ENCODE measurements at regions not wholly inside any gene's neighbourhood (a gene's known extent, or its start where the extent isn't known, plus 50 kb on each side); places are given as distances from the start of the nearest gene placed in this dataset.

DNA sequence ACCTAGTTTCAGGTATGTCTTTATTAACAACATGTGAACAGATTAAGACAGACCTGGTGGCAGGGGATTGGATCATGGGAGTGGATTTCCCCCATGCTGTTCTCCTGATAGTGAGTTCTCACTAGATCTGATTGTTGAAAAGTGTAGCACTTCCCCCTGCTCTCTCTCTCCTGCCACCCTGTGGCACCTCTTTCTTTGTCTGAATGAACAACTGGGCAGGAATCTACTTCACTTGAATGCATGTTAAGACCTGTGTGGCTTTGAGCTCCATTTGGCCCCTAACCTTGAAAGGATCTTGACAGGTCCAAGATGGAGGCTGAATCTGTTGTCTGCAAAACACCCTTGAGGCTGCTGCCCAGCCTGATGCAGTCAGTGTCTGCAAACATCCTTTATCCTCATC is 194.4 kb downstream of the RNF144A start:
- Histone ChIP-seq H3K4ac (ENCODE audit: low read length) (no peak overlapping the region), H3K14ac (ENCODE audit: low read length) (no peak overlapping the region), H3K23ac (ENCODE audit: low read depth, low read length, poor library complexity) (no peak overlapping the region), H3K36me3 (replicated peaks in 1 of 2; ENCODE audit: control insufficient read depth in 2 of 2, insufficient read depth in 2 of 2, low read length in 2 of 2) (no peaks in the 10 kb centered on the region), H3K27ac (replicated peaks; ENCODE audit: low read length) (no peak overlapping the region), H2BK120ac (ENCODE audit: low read depth, low read length) (no peak overlapping the region), H2AFZ (ENCODE audit: low read length) (no peak overlapping the region), H3K9ac (ENCODE audit: low read depth, low read length, poor library complexity) (no peak overlapping the region), H4K91ac (ENCODE audit: low read depth, low read length, poor library complexity) (no peak overlapping the region), H3K18ac (ENCODE audit: low read length) (no peak overlapping the region), H3K9me3 (replicated peaks in 1 of 2; ENCODE audit: control insufficient read depth in 2 of 2, insufficient read depth in 1 of 2, low read depth in 1 of 2, low read length in 2 of 2) (peaks cover 2 to 4% of the 10 kb centered on the region in 2 donors), H2BK12ac (ENCODE audit: low read length) (no peak overlapping the region), H2BK15ac (ENCODE audit: low read length) (no peak overlapping the region), H4K8ac (ENCODE audit: low read depth, low read length) (no peak overlapping the region), H2BK5ac (ENCODE audit: low read length) (no peak overlapping the region), H3K4me2 (ENCODE audit: insufficient read depth, low read length, poor library complexity, severe bottlenecking) (no peak overlapping the region), H3K27me3 (ENCODE audit: control insufficient read depth in 3 of 3, insufficient read depth in 3 of 3, low read depth in 1 of 3, low read length in 3 of 3) (no peaks in the 10 kb centered on the region), H3K79me1 (ENCODE audit: low read depth, low read length) (no peaks in the 10 kb centered on the region), H2AK5ac (ENCODE audit: low read depth, low read length) (no peak overlapping the region), H3K4me3 (ENCODE audit: low read length in 2 of 2) (no peak overlapping the region), H3K4me1 (ENCODE audit: control insufficient read depth in 2 of 2, insufficient read depth in 1 of 2, low read depth in 1 of 2, low read length in 2 of 2) (peaks cover 2 to 4% of the 10 kb centered on the region in 2 donors)
- no peak for DNase-seq (ENCODE audit: low spot score)

DNA sequence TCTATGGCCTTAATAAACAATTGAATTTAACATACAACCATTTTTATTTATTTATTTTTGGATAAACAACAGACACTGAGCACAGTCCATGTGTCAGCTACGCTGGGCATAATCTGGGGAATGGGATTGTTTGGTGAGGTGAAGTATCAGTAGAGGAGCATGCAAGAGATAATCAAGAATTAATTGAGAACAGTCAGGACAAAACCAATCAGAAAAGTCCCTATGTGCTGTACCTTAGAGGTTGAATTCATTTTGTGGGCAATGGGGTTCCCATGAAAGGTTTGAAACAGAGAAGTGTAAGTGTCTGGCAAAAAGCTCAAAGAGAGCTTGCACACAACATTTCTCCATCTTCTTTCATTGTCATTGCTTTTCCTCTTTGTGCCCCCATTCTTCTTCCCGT is 198.2 kb downstream of the RNF144A start:
- Histone ChIP-seq H3K4ac (ENCODE audit: low read length) (no peak overlapping the region), H4K8ac (ENCODE audit: low read depth, low read length) (no peak overlapping the region), H3K23ac (ENCODE audit: low read depth, low read length, poor library complexity) (no peak overlapping the region), H4K91ac (ENCODE audit: low read depth, low read length, poor library complexity) (no peak overlapping the region), H3K4me1 (ENCODE audit: control insufficient read depth in 2 of 2, insufficient read depth in 1 of 2, low read depth in 1 of 2, low read length in 2 of 2) (peaks cover under 1 to 6% of the 10 kb centered on the region in 2 donors), H2BK15ac (ENCODE audit: low read length) (no peak overlapping the region), H3K14ac (ENCODE audit: low read length) (no peak overlapping the region), H3K18ac (ENCODE audit: low read length) (no peak overlapping the region), H3K36me3 (replicated peaks in 1 of 2; ENCODE audit: control insufficient read depth in 2 of 2, insufficient read depth in 2 of 2, low read length in 2 of 2) (no peaks in the 10 kb centered on the region), H3K4me3 (ENCODE audit: low read length in 2 of 2) (no peak overlapping the region), H2BK12ac (ENCODE audit: low read length) (no peak overlapping the region), H3K4me2 (ENCODE audit: insufficient read depth, low read length, poor library complexity, severe bottlenecking) (no peak overlapping the region), H3K9ac (ENCODE audit: low read depth, low read length, poor library complexity) (no peak overlapping the region), H3K9me3 (replicated peaks in 1 of 2; ENCODE audit: control insufficient read depth in 2 of 2, insufficient read depth in 1 of 2, low read depth in 1 of 2, low read length in 2 of 2) (peaks cover 2 to 4% of the 10 kb centered on the region in 2 donors), H3K27me3 (ENCODE audit: control insufficient read depth in 3 of 3, insufficient read depth in 3 of 3, low read depth in 1 of 3, low read length in 3 of 3) (no peaks in the 10 kb centered on the region), H3K27ac (replicated peaks; ENCODE audit: low read length) (no peak overlapping the region), H3K79me1 (ENCODE audit: low read depth, low read length) (no peaks in the 10 kb centered on the region), H2BK120ac (ENCODE audit: low read depth, low read length) (no peak overlapping the region), H2BK5ac (ENCODE audit: low read length) (no peak overlapping the region), H2AK5ac (ENCODE audit: low read depth, low read length) (no peak overlapping the region), H2AFZ (ENCODE audit: low read length) (no peak overlapping the region)
- no CpG with 5 or more reads among the region's 2 CpGs for WGBS, 2 donors (ENCODE audit: extremely low coverage in 2 of 2, insufficient read length in 2 of 2, insufficient replicate concordance in 1 of 2)
- no peak for DNase-seq (ENCODE audit: low spot score)

DNA sequence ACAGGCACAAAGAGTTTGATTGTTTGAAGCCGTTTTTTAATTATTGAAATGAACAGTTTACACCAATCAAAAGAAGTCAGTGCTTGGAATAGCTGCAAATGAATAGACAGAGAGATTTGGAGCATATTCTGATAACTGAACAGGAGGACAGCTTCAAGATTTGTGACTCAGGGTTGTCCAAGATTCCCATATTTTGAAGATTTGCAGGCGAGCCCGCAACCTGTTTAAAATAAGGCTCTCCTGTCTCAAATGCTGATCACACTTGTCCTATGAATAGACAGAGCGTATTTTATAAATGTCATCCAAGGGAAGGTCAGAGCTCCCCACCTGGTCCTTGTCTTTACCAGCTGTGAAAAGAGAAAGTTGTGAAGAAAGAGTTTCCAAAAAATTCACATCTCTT is 198.7 kb downstream of the RNF144A start:
- Histone ChIP-seq H2BK15ac (ENCODE audit: low read length) (no peak overlapping the region), H3K9ac (ENCODE audit: low read depth, low read length, poor library complexity) (no peak overlapping the region), H3K4ac (ENCODE audit: low read length) (no peak overlapping the region), H4K8ac (ENCODE audit: low read depth, low read length) (no peak overlapping the region), H3K14ac (ENCODE audit: low read length) (no peak overlapping the region), H2AFZ (ENCODE audit: low read length) (no peak overlapping the region), H2BK120ac (ENCODE audit: low read depth, low read length) (no peak overlapping the region), H3K23ac (ENCODE audit: low read depth, low read length, poor library complexity) (no peak overlapping the region), H3K4me1 (ENCODE audit: control insufficient read depth in 2 of 2, insufficient read depth in 1 of 2, low read depth in 1 of 2, low read length in 2 of 2) (peaks cover 0 to 6% of the 10 kb centered on the region in 2 donors), H4K91ac (ENCODE audit: low read depth, low read length, poor library complexity) (no peak overlapping the region), H3K36me3 (replicated peaks in 1 of 2; ENCODE audit: control insufficient read depth in 2 of 2, insufficient read depth in 2 of 2, low read length in 2 of 2) (no peaks in the 10 kb centered on the region), H3K4me2 (ENCODE audit: insufficient read depth, low read length, poor library complexity, severe bottlenecking) (no peak overlapping the region), H2BK12ac (ENCODE audit: low read length) (no peak overlapping the region), H3K18ac (ENCODE audit: low read length) (no peak overlapping the region), H2BK5ac (ENCODE audit: low read length) (no peak overlapping the region), H3K9me3 (replicated peaks in 1 of 2; ENCODE audit: control insufficient read depth in 2 of 2, insufficient read depth in 1 of 2, low read depth in 1 of 2, low read length in 2 of 2) (peaks cover 2 to 4% of the 10 kb centered on the region in 2 donors), H3K27me3 (ENCODE audit: control insufficient read depth in 3 of 3, insufficient read depth in 3 of 3, low read depth in 1 of 3, low read length in 3 of 3) (no peaks in the 10 kb centered on the region), H3K79me1 (ENCODE audit: low read depth, low read length) (no peaks in the 10 kb centered on the region), H3K27ac (replicated peaks; ENCODE audit: low read length) (no peak overlapping the region), H2AK5ac (ENCODE audit: low read depth, low read length) (no peak overlapping the region), H3K4me3 (ENCODE audit: low read length in 2 of 2) (no peak overlapping the region)
- WGBS, 2 donors (ENCODE audit: extremely low coverage in 2 of 2, insufficient read length in 2 of 2, insufficient replicate concordance in 1 of 2): no CpG with 5 or more reads among the region's 4 CpGs
- no peak for DNase-seq (ENCODE audit: low spot score)

DNA sequence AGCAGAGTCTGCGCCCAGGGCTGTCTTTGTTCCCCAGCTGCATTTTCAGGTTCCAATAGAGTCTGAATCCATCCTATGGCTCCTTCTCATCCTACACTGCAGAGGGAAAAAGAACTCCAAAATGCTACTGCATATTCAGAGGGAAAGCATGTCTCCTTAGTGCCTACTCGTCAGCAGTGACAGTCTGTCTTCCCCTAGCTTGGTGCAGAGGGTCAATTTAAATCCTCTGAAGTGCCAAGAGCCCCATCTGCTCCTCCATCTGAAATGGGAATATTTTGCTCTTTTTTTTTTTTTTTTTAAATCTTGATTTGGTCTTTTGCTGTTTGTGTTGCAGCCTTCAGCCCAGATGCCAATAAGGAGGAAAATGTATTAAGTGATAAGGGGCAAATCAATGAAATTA is 199.3 kb downstream of the RNF144A start:
- Histone ChIP-seq H4K91ac (ENCODE audit: low read depth, low read length, poor library complexity) (no peak overlapping the region), H2BK5ac (ENCODE audit: low read length) (no peak overlapping the region), H3K9ac (ENCODE audit: low read depth, low read length, poor library complexity) (no peak overlapping the region), H3K4me3 (ENCODE audit: low read length in 2 of 2) (no peak overlapping the region), H4K8ac (ENCODE audit: low read depth, low read length) (no peak overlapping the region), H3K27ac (replicated peaks; ENCODE audit: low read length) (no peak overlapping the region), H3K79me1 (ENCODE audit: low read depth, low read length) (no peaks in the 10 kb centered on the region), H3K4ac (ENCODE audit: low read length) (no peak overlapping the region), H3K27me3 (ENCODE audit: control insufficient read depth in 3 of 3, insufficient read depth in 3 of 3, low read depth in 1 of 3, low read length in 3 of 3) (no peaks in the 10 kb centered on the region), H3K4me2 (ENCODE audit: insufficient read depth, low read length, poor library complexity, severe bottlenecking) (no peak overlapping the region), H3K14ac (ENCODE audit: low read length) (no peak overlapping the region), H2BK12ac (ENCODE audit: low read length) (no peak overlapping the region), H2AFZ (ENCODE audit: low read length) (no peak overlapping the region), H3K23ac (ENCODE audit: low read depth, low read length, poor library complexity) (no peak overlapping the region), H2AK5ac (ENCODE audit: low read depth, low read length) (no peak overlapping the region), H3K36me3 (replicated peaks in 1 of 2; ENCODE audit: control insufficient read depth in 2 of 2, insufficient read depth in 2 of 2, low read length in 2 of 2) (no peaks in the 10 kb centered on the region), H2BK15ac (ENCODE audit: low read length) (no peak overlapping the region), H3K9me3 (replicated peaks in 1 of 2; ENCODE audit: control insufficient read depth in 2 of 2, insufficient read depth in 1 of 2, low read depth in 1 of 2, low read length in 2 of 2) (peaks cover 2 to 4% of the 10 kb centered on the region in 2 donors), H3K4me1 (ENCODE audit: control insufficient read depth in 2 of 2, insufficient read depth in 1 of 2, low read depth in 1 of 2, low read length in 2 of 2) (peaks cover 0 to 6% of the 10 kb centered on the region in 2 donors), H2BK120ac (ENCODE audit: low read depth, low read length) (no peak overlapping the region), H3K18ac (ENCODE audit: low read length) (no peak overlapping the region)
- DNase-seq (ENCODE audit: low spot score): no peak
- WGBS, 2 donors (ENCODE audit: extremely low coverage in 2 of 2, insufficient read length in 2 of 2, insufficient replicate concordance in 1 of 2): no CpG with 5 or more reads among the region's 2 CpGs

Measured in neuronal stem cell (in vitro differentiated cells).